Left lung (tissue), 4 donors: ENCODE measurements at regions not wholly inside any gene's neighbourhood (a gene's known extent, or its start where the extent isn't known, plus 50 kb on each side); places are given as distances from the start of the nearest gene placed in this dataset.
"Not testable (repeated sequence)": the region's sequence is repeated elsewhere in the genome, so short reads cannot be mapped to it uniquely, and the experiment has no call there.

Experiments used
- ATAC-seq: fragments of 200-7000 bp; cut with Tn5 transposase; one replicate; pipeline ENCODE4 v1.9.1; 2020; ENCODE audit warnings: moderate library complexity
- DNase-seq, 4 donors: peaks; one replicate each; pipeline ENCODE4 v3.0.0-alpha.2; 2013 to 2020
- H3K27ac ChIP-seq, 2 donors: fragments of 200-600 bp; sonication (generic) in 1 of 2; one replicate each; pipeline versions ENCODE4 v1.5.0 to v1.8.0; 2020 to 2021
- H3K27me3 ChIP-seq, 2 donors: fragments of 200-600 bp; sonication (generic) in 1 of 2; one replicate each; pipeline versions ENCODE4 v1.5.0 to v1.8.0; 2020 to 2021
- H3K36me3 ChIP-seq, 2 donors: fragments of 200-600 bp; sonication (generic) in 1 of 2; one replicate each; pipeline versions ENCODE4 v1.5.0 to v1.8.0; 2020 to 2021
- H3K4me1 ChIP-seq, 2 donors: fragments of 200-600 bp; one replicate each; pipeline ENCODE4 v1.8.0; 2021
- H3K4me3 ChIP-seq, 2 donors: fragments of 200-600 bp; sonication (generic) in 1 of 2; one replicate each; pipeline versions ENCODE4 v1.5.0 to v1.8.0; 2020 to 2021; ENCODE audit warnings: mild to moderate bottlenecking in 1 of 2
- H3K9me3 ChIP-seq, 2 donors: fragments of 200-600 bp; sonication (generic) in 1 of 2; one replicate each; pipeline versions ENCODE4 v1.5.0 to v1.8.0; 2020 to 2021
- intact Hi-C, 2 donors: fragments of 100-400 bp; cut with DNase I; formaldehyde crosslinking; loops; one replicate each; pipeline versions ENCODE4 v1.11.2 to v1.14.2; 2022
- TF ChIP-seq, protein P1 (sequence below), 2 donors: fragments of 200-600 bp; sonication (generic) in 1 of 2; IDR thresholded peaks; one replicate each; pipeline versions ENCODE4 v1.5.0 to v1.8.0; 2021; ENCODE audit warnings: antibody characterized with exemption in 2 of 2
- donor health status: DM: no; HTN: yes; CAD: no.
- donor health status: DM: no; HTN: no; CAD: no.

DNA sequence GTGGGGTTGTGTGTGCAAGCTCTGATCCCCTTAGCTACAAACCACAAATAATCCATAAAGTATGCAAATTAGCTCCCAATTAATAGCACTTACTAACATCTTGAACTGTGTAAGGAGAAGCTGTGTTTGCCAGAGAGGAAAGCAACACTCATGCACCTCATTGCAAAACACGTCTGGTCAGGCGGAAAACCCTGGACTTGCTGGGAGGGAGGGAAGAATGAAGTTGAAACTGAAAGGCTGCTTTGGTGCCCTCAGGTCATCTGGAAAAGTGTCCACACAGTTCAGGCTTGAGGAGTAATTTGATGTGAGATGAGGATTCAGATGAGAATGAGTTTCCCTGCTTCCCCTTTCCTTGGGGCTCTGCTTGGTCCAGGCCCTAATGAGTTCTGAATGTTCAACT, 185.5 kb upstream of the ANKRD28 start:
- H3K27ac ChIP-seq: peak overlapping the region in 1 of 2 donors; percentile 38
- DNase-seq (no peak), ATAC-seq (peak; percentile 67)
- no peaks in the 10 kb centered on the region for H3K4me1 ChIP-seq
- no peaks in the 10 kb centered on the region for H3K36me3 ChIP-seq
- TF ChIP-seq, protein P1, sequence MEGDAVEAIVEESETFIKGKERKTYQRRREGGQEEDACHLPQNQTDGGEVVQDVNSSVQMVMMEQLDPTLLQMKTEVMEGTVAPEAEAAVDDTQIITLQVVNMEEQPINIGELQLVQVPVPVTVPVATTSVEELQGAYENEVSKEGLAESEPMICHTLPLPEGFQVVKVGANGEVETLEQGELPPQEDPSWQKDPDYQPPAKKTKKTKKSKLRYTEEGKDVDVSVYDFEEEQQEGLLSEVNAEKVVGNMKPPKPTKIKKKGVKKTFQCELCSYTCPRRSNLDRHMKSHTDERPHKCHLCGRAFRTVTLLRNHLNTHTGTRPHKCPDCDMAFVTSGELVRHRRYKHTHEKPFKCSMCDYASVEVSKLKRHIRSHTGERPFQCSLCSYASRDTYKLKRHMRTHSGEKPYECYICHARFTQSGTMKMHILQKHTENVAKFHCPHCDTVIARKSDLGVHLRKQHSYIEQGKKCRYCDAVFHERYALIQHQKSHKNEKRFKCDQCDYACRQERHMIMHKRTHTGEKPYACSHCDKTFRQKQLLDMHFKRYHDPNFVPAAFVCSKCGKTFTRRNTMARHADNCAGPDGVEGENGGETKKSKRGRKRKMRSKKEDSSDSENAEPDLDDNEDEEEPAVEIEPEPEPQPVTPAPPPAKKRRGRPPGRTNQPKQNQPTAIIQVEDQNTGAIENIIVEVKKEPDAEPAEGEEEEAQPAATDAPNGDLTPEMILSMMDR (IDR thresholded peaks at IDR 0.05): no peak
- H3K27me3 ChIP-seq: no peaks in the 10 kb centered on the region
- intact Hi-C loops: no loop called here
- no peak overlapping the region for H3K4me3 ChIP-seq
- peaks cover 0 to 12% of the 10 kb centered on the region in 2 donors for H3K9me3 ChIP-seq

DNA sequence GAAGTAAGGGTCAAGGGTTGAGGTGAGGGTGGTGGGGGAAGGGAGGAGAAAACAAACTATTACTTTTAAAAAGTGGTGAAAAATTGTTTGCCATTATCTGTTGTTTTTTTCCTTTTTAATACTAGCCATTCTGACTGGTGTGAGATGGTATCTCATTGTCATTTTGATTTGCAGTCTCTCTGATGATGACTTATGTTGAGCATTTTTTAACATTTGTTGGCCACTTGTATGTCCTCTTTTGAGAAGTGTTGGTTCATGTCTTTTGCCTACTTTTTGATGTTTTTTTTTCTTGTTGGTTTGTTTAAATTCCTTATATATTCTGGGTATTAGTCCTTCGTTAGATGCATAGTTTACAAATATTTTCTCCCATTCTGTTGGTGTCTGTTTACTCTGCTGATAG, 185.9 kb upstream of the ANKRD28 start:
- intact Hi-C loops: no loop called here
- Histone ChIP-seq H3K4me3 (no peak overlapping the region), H3K4me1 (no peaks in the 10 kb centered on the region), H3K27ac (peak overlapping the region in 1 of 2 donors; percentile 38), H3K9me3 (peaks cover 0 to 14% of the 10 kb centered on the region in 2 donors), H3K27me3 (no peaks in the 10 kb centered on the region), H3K36me3 (no peaks in the 10 kb centered on the region)
- DNase-seq (no peak), ATAC-seq (no peak)
- TF ChIP-seq, protein P1 (IDR thresholded peaks at IDR 0.05): no peak

DNA sequence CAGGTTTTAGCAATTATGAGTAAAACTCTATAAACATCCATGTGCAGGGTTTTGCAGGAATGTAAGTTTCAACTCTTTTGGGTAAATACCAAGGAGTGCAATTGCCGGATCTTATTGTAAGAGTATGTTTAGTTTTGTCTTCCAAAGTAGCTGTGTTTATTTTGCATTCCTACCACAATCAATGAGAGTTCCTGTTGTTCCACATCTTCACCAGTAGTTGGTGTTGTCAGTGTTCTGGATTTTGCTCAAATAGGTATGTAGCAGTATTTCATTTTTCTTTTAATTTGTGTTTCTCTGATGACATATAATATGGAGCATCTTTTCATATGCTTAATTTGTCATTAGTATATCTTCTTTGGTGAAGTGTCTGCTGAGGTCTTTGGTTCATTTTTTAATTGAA, 185.1 kb upstream of the GALNT15 start:
- Histone ChIP-seq H3K9me3 (peaks cover 0 to 13% of the 10 kb centered on the region in 2 donors), H3K4me3 (no peak overlapping the region), H3K27me3 (no peaks in the 10 kb centered on the region), H3K27ac (no peak overlapping the region), H3K4me1 (no peaks in the 10 kb centered on the region), H3K36me3 (no peaks in the 10 kb centered on the region)
- ATAC-seq: no peak
- intact Hi-C loops: no loop called here
- DNase-seq: no peak
- TF ChIP-seq, protein P1 (IDR thresholded peaks at IDR 0.05): peak in 1 of 2 donors; percentile 9

DNA sequence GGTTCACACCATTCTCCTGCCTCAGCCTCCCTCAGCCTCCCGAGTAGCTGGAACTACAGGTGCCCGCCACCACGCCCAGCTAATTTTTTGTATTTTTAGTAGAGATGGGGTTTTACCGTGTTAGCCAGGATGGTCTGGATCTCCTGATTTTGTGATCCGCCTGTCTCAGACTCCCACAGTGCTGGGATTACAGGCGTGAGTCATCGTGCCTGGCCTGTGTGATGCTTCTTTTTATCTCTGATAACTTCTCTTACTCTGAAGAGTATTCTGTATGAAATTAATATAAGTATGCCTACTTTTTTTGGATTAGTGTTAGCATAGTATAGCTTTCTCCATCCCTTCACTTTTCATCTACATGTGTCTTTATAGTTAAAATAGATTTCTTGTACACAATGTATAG, 180.8 kb upstream of the GALNT15 start:
- H3K9me3 ChIP-seq, intact Hi-C loops, DNase-seq, H3K36me3 ChIP-seq, ATAC-seq, H3K4me1 ChIP-seq, H3K27ac ChIP-seq, H3K4me3 ChIP-seq, H3K27me3 ChIP-seq: not testable (repeated sequence)

DNA sequence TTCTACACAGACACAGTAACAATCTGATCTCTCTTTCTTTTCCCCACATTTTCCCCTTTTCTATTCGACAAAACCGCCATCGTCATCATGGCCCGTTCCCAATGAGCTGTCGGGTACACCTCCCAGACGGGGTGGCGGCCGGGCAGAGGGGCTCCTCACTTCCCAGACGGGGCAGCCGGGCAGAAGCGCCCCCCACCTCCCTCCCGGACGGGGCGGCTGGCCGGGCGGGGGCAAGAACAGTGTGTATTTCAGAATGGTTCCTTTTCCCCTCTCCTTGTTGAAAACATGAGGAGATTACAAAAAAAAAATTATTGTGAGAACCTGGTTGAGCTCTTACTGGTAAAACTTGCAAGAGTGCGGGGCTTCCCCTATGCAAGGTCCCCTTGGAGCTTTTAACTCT, 178.0 kb upstream of the GALNT15 start:
- DNase-seq, H3K36me3 ChIP-seq, H3K9me3 ChIP-seq, H3K27ac ChIP-seq, H3K4me1 ChIP-seq, ATAC-seq, intact Hi-C loops, H3K27me3 ChIP-seq, H3K4me3 ChIP-seq: not testable (repeated sequence)

DNA sequence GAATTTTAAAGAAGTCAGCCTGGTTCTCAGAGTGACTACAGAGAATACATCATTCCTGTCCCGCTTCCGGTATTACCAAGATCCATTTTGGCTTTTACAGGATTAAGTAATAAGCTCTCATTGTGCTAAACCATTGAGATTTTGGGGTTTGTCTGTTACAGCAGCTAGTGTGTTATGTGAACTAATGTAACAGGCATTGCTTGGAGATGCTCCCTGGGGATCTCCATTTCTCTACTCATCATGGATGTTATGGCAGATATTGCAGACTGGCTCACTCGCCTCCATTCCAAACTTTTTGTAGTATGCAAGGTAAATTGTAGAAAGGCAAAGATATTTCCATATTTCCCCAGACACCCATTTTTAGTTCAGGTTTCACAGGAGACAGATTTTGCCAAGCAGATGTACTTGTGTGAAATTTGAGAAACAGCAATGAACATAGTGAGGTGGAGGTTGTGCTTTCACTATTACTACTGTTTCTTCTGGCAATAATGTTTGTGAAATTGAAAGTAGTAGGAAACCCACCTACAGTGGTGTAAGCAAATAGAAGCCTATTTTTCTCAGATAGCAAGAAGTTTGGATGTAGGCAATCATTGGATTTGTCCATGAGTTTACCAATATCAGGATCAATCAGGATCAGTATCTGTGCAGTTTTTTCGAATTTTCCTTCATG, 177.1 kb upstream of the GALNT15 start:
- intact Hi-C loops: no loop called here
- Histone ChIP-seq H3K4me3 (no peak overlapping the region), H3K36me3 (no peaks in the 10 kb centered on the region), H3K9me3 (no peaks in the 10 kb centered on the region), H3K27ac (no peak overlapping the region), H3K4me1 (no peaks in the 10 kb centered on the region), H3K27me3 (no peaks in the 10 kb centered on the region)
- TF ChIP-seq, protein P1 (IDR thresholded peaks at IDR 0.05): no peak
- DNase-seq (no peak), ATAC-seq (no peak)
